ENCODE measurements at regions not wholly inside any gene's neighbourhood (a gene's known extent, or its start where the extent isn't known, plus 50 kb on each side); places are given as distances from the start of the nearest gene placed in this dataset.
"Not testable (repeated sequence)": the region's sequence is repeated elsewhere in the genome, so short reads cannot be mapped to it uniquely, and the experiment has no call there.

- TF ChIP-seq POLR2A (IDR thresholded peaks at IDR 0.05) (no peak), POLR2AphosphoS5 (IDR thresholded peaks at IDR 0.05) (no peak)
- TF ChIP-seq, protein P1, sequence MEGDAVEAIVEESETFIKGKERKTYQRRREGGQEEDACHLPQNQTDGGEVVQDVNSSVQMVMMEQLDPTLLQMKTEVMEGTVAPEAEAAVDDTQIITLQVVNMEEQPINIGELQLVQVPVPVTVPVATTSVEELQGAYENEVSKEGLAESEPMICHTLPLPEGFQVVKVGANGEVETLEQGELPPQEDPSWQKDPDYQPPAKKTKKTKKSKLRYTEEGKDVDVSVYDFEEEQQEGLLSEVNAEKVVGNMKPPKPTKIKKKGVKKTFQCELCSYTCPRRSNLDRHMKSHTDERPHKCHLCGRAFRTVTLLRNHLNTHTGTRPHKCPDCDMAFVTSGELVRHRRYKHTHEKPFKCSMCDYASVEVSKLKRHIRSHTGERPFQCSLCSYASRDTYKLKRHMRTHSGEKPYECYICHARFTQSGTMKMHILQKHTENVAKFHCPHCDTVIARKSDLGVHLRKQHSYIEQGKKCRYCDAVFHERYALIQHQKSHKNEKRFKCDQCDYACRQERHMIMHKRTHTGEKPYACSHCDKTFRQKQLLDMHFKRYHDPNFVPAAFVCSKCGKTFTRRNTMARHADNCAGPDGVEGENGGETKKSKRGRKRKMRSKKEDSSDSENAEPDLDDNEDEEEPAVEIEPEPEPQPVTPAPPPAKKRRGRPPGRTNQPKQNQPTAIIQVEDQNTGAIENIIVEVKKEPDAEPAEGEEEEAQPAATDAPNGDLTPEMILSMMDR (IDR thresholded peaks at IDR 0.05), result no peak
- no peaks in the 10 kb centered on the region for H3K36me3 ChIP-seq
- no peak for DNase-seq (ENCODE audit: low spot score in 2 of 2)
- no peaks in the 10 kb centered on the region for H3K27me3 ChIP-seq
- H3K9me3 ChIP-seq, result no peaks in the 10 kb centered on the region
- H3K4me1 ChIP-seq, result no peaks in the 10 kb centered on the region
- H3K4me3 ChIP-seq, result no peak overlapping the region
- intact Hi-C loops (cut with DNase I; ENCODE audit: low total_unique reads), result no loop called here
- H3K27ac ChIP-seq, result no peak overlapping the region
Observed at GRCh38 chr18:1825296-1825695, 746.0 kb downstream of the METTL4 start.

DNA sequence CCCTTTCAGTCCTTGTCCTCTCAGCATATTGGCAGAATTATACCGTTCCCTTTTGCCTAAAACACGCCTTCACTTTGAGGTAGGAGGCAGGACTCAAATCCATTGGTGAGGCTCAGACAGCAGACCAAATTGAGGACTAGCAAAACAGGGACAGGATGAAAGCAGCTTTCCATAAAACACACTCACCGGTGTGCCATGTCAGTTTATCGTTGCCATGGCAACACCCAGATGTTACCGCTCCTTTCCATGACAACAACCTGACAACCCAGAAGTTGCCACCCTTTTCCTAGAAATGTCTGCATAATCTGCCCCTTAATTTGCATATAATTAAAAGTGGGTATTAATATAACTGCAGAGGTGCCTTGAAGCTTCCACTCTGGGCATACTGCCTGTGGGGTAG is 730.4 kb downstream of the METTL4 start:
- intact Hi-C loops (cut with DNase I; ENCODE audit: low total_unique reads), result no loop called here
- TF ChIP-seq POLR2AphosphoS5 (IDR thresholded peaks at IDR 0.05), result no peak
- TF ChIP-seq, protein P1 (IDR thresholded peaks at IDR 0.05), result no peak
- TF ChIP-seq POLR2A (IDR thresholded peaks at IDR 0.05), result no peak
- Histone ChIP-seq H3K9me3 (peaks cover 0 to 4% of the 10 kb centered on the region in 2 donors), H3K27ac (no peak overlapping the region), H3K4me1 (no peaks in the 10 kb centered on the region), H3K36me3 (no peaks in the 10 kb centered on the region), H3K27me3 (no peaks in the 10 kb centered on the region), H3K4me3 (no peak overlapping the region)
- no peak for DNase-seq (ENCODE audit: low spot score in 2 of 2)

DNA sequence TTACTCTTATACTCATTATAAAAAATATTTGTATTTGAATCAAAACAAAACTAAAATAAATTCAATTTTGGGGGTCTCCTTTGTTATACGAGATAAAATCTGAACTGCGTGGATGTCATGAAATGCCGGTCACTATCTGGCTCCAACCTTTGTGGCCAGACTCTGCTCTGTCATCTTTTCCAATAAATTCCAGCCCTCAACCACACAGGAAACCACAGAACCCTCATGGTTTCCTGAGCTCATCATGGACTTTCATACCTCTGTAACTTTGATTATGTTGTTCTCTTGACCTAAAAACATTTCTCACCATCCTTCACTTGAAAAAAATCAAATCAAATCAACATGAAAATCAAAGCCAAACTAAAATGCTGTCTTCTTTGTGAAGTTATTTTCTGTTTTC is 724.7 kb downstream of the METTL4 start:
- Histone ChIP-seq H3K4me1 (no peaks in the 10 kb centered on the region), H3K27ac (no peak overlapping the region), H3K9me3 (peaks cover 0 to 4% of the 10 kb centered on the region in 2 donors), H3K4me3 (no peak overlapping the region), H3K27me3 (no peaks in the 10 kb centered on the region), H3K36me3 (no peaks in the 10 kb centered on the region)
- TF ChIP-seq, protein P1 (IDR thresholded peaks at IDR 0.05), result no peak
- no peak for TF ChIP-seq POLR2A (IDR thresholded peaks at IDR 0.05)
- no peak for TF ChIP-seq POLR2AphosphoS5 (IDR thresholded peaks at IDR 0.05)
- intact Hi-C loops (cut with DNase I; ENCODE audit: low total_unique reads), result no loop called here
- no peak for DNase-seq (ENCODE audit: low spot score in 2 of 2)

GRCh38 chr18:1848716-1849115 is 722.6 kb downstream of the METTL4 start:
- intact Hi-C loops (cut with DNase I; ENCODE audit: low total_unique reads), result no loop called here
- Histone ChIP-seq H3K4me3 (no peak overlapping the region), H3K4me1 (no peaks in the 10 kb centered on the region), H3K9me3 (peaks cover 0 to 4% of the 10 kb centered on the region in 2 donors), H3K36me3 (no peaks in the 10 kb centered on the region), H3K27me3 (no peaks in the 10 kb centered on the region), H3K27ac (no peak overlapping the region)
- no peak for DNase-seq (ENCODE audit: low spot score in 2 of 2)
- no peak for TF ChIP-seq POLR2AphosphoS5 (IDR thresholded peaks at IDR 0.05)
- no peak for TF ChIP-seq POLR2A (IDR thresholded peaks at IDR 0.05)
- TF ChIP-seq, protein P1 (IDR thresholded peaks at IDR 0.05), result no peak

GRCh38 chr18:1849386-1849785 is 721.9 kb downstream of the METTL4 start:
- TF ChIP-seq POLR2AphosphoS5 (IDR thresholded peaks at IDR 0.05) (no peak), POLR2A (IDR thresholded peaks at IDR 0.05) (no peak)
- TF ChIP-seq, protein P1 (IDR thresholded peaks at IDR 0.05), result no peak
- no peak for DNase-seq (ENCODE audit: low spot score in 2 of 2)
- Histone ChIP-seq H3K4me1 (no peaks in the 10 kb centered on the region), H3K4me3 (no peak overlapping the region), H3K9me3 (peaks cover 0 to 4% of the 10 kb centered on the region in 2 donors), H3K27ac (no peak overlapping the region), H3K27me3 (no peaks in the 10 kb centered on the region), H3K36me3 (no peaks in the 10 kb centered on the region)
- intact Hi-C loops (cut with DNase I; ENCODE audit: low total_unique reads), result no loop called here

- H3K27ac ChIP-seq; H3K4me3 ChIP-seq; H3K36me3 ChIP-seq; H3K27me3 ChIP-seq; H3K9me3 ChIP-seq; DNase-seq (ENCODE audit: low spot score in 2 of 2); H3K4me1 ChIP-seq; intact Hi-C loops (cut with DNase I; ENCODE audit: low total_unique reads): not testable (repeated sequence)
Observed at GRCh38 chr18:1857281-1857680, 714.0 kb downstream of the METTL4 start.

Data from breast epithelium (tissue), 4 donors.